DLD1 (cell line): ENCODE measurements at regions not wholly inside any gene's neighbourhood (a gene's known extent, or its start where the extent isn't known, plus 50 kb on each side); places are given as distances from the start of the nearest gene placed in this dataset.

Experiments used
- in situ Hi-C: cut with HindIII; loops from 2 replicates; pipeline ENCODE4 v1.10.0; 2017; ENCODE audit warnings: low sequenced_read_pairs

GRCh38 chr1:3954170-3955169 is 54.4 kb upstream of the C1orf174 start:
- in situ Hi-C loops: no loop called here

GRCh38 chr1:3955196-3955772 is 55.2 kb upstream of the C1orf174 start:
- in situ Hi-C loops: no loop called here

GRCh38 chr1:3956527-3957170 is 56.6 kb upstream of the C1orf174 start:
- in situ Hi-C loops: no loop called here

GRCh38 chr1:3959361-3959760 is 59.3 kb upstream of the C1orf174 start:
- in situ Hi-C loops: no loop called here

GRCh38 chr1:3963554-3963953 is 63.5 kb upstream of the C1orf174 start:
- in situ Hi-C loops: no loop called here

GRCh38 chr1:3965693-3966092 is 65.6 kb upstream of the C1orf174 start:
- in situ Hi-C loops: no loop called here

- in situ Hi-C loops: no loop called here
These were observed 68.8 kb upstream of the C1orf174 start for GRCh38 chr1:3968851-3969250.

GRCh38 chr1:3971981-3972380 is 71.9 kb upstream of the C1orf174 start:
- in situ Hi-C loops: no loop called here

GRCh38 chr1:3975903-3976630 is 76.0 kb upstream of the C1orf174 start:
- in situ Hi-C loops: no loop called here

GRCh38 chr1:3976821-3977220 is 76.7 kb upstream of the C1orf174 start:
- in situ Hi-C loops: no loop called here

- in situ Hi-C loops: no loop called here
These were observed 78.3 kb upstream of the C1orf174 start for GRCh38 chr1:3978196-3978989.

GRCh38 chr1:3978990-3979325 is 78.9 kb upstream of the C1orf174 start:
- in situ Hi-C loops: no loop called here

GRCh38 chr1:3981261-3981660 is 81.2 kb upstream of the C1orf174 start:
- in situ Hi-C loops: no loop called here

- in situ Hi-C loops: no loop called here
These were observed 81.9 kb upstream of the C1orf174 start for GRCh38 chr1:3981746-3982505.

- in situ Hi-C loops: no loop called here
These were observed 83.1 kb upstream of the C1orf174 start for GRCh38 chr1:3983181-3983580.

GRCh38 chr1:3984586-3984985 is 84.5 kb upstream of the C1orf174 start:
- in situ Hi-C loops: no loop called here

GRCh38 chr1:3986686-3987218 is 86.7 kb upstream of the C1orf174 start:
- in situ Hi-C loops: no loop called here

- in situ Hi-C loops: no loop called here
These were observed 87.7 kb upstream of the C1orf174 start for GRCh38 chr1:3987669-3988235.

GRCh38 chr1:3988431-3988830 is 88.4 kb upstream of the C1orf174 start:
- in situ Hi-C loops: no loop called here
